ENCODE measurements at regions not wholly inside any gene's neighbourhood (a gene's known extent, or its start where the extent isn't known, plus 50 kb on each side); places are given as distances from the start of the nearest gene placed in this dataset.

DNA sequence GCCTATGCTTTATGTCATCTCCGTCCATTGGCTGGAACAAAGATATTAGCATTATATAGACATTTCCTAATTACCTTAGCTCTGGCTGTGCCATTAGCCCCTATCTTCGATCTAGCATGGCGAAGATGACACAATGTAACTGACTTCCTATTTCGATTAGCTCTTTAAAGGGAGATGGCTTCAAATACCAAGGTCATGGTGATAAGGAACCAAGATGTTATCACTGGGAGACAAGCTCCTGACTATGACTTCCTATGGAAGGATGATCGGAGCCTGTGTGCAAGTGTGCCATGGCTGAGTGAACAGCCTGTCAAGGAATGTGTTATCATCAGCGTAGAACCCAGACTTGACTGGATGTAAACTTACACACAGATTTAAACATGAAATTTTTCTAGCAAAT is 602.1 kb downstream of the PSAT1 start:
- no peaks in the 10 kb centered on the region for H3K4me1 ChIP-seq
- H3K27ac ChIP-seq = no peak overlapping the region
- TF ChIP-seq CTCF (IDR thresholded peaks at IDR 0.05) (no peak), EP300 (IDR thresholded peaks at IDR 0.05) (no peak), POLR2A (IDR thresholded peaks at IDR 0.05) (no peak)
- DNase-seq (ENCODE audit: low spot score in 2 of 2) = no peak
- H3K4me3 ChIP-seq = no peak overlapping the region
- H3K9me3 ChIP-seq = no peaks in the 10 kb centered on the region
- no peaks in the 10 kb centered on the region for H3K27me3 ChIP-seq
- WGBS, 2 donors = 93 to 95% methylated on average over 6 of the region's 6 CpGs
- no peaks in the 10 kb centered on the region for H3K36me3 ChIP-seq

- no peaks in the 10 kb centered on the region for H3K4me1 ChIP-seq
- H3K27me3 ChIP-seq = no peaks in the 10 kb centered on the region
- H3K4me3 ChIP-seq = no peak overlapping the region
- H3K36me3 ChIP-seq = no peaks in the 10 kb centered on the region
- DNase-seq (ENCODE audit: low spot score in 2 of 2) = no peak
- 68 to 81% methylated on average over 1 of the region's 1 CpG for WGBS, 2 donors
- no peaks in the 10 kb centered on the region for H3K9me3 ChIP-seq
- H3K27ac ChIP-seq = no peak overlapping the region
- TF ChIP-seq CTCF (IDR thresholded peaks at IDR 0.05) = no peak
- no peak for TF ChIP-seq POLR2A (IDR thresholded peaks at IDR 0.05)
Measured at GRCh38 chr9:78900500-78900899, 603.6 kb downstream of the PSAT1 start.

DNA sequence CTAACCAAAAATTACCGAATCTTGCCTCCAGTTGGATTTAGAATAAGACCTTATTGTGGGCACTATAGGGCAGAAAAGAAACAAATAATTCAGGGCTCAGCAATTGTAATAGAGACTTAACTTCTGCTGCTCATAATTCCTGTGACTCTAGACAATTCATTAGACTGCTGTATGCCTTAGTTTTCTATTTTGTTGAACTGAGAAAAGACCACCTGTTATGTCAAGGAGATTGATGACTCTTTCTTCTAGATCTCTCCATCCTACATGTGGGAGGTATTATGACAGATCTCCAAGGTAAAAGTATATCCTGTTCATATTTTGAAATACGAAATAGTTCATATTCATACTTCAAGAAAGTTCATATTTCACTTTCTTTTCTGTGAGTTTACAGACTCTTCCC is 605.1 kb downstream of the PSAT1 start:
- TF ChIP-seq EP300 (IDR thresholded peaks at IDR 0.05) (no peak), POLR2A (IDR thresholded peaks at IDR 0.05) (no peak), CTCF (IDR thresholded peaks at IDR 0.05) (no peak)

DNA sequence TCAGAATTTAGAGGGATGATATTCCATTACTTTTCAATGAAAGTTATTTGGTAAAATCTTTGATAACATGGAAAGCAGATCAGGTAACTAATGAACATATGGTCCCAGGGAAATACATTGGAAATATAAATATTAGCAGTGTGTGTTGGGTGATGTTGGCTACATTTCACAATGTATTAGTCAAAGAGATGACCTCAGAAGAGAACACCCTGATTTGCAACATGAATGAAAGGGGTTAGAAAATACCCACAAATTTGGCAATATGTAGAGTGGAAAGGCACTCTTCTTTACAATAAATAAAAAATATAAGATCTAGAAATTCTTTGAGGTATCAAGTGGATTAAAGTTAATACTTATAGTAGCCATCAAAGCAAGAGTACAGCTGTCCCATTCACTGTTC is 606.7 kb downstream of the PSAT1 start:
- H3K4me3 ChIP-seq = no peak overlapping the region
- TF ChIP-seq EP300 (IDR thresholded peaks at IDR 0.05) (no peak), CTCF (IDR thresholded peaks at IDR 0.05) (no peak), POLR2A (IDR thresholded peaks at IDR 0.05) (no peak)
- no peaks in the 10 kb centered on the region for H3K4me1 ChIP-seq
- DNase-seq (ENCODE audit: low spot score in 2 of 2) = no peak
- no peak overlapping the region for H3K27ac ChIP-seq
- H3K9me3 ChIP-seq = no peaks in the 10 kb centered on the region
- H3K27me3 ChIP-seq = no peaks in the 10 kb centered on the region
- no peaks in the 10 kb centered on the region for H3K36me3 ChIP-seq

More for the DNA sequence above, 605.1 kb downstream of the PSAT1 start:
- Histone ChIP-seq H3K4me3 (no peak overlapping the region), H3K4me1 (no peaks in the 10 kb centered on the region), H3K27ac (no peak overlapping the region), H3K36me3 (no peaks in the 10 kb centered on the region), H3K27me3 (no peaks in the 10 kb centered on the region), H3K9me3 (no peaks in the 10 kb centered on the region)
- DNase-seq (ENCODE audit: low spot score in 2 of 2) = no peak
- 88 to 94% methylated on average over 2 of the region's 2 CpGs for WGBS, 2 donors

DNA sequence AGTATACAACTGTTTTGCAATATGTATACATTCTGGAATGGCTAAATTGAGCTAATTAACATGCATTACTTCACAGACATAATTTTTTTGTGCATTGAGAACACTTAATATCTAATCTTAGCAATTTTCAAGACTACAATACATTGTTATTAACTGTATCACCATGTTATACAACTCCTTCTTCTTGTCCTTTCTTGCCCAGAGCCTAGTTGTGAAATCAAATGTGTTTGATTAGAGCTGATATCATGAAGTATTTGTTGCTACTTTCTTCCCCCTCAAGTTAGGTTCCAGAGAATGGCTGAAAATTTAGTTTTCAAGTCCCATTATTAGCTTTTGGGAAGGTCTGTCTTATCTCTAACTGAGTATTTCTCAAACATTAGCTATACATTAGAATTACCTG is 607.8 kb downstream of the PSAT1 start:
- Histone ChIP-seq H3K27ac (no peak overlapping the region), H3K4me3 (no peak overlapping the region), H3K36me3 (no peaks in the 10 kb centered on the region), H3K4me1 (no peaks in the 10 kb centered on the region), H3K27me3 (no peaks in the 10 kb centered on the region), H3K9me3 (no peaks in the 10 kb centered on the region)
- no peak for DNase-seq (ENCODE audit: low spot score in 2 of 2)
- TF ChIP-seq EP300 (IDR thresholded peaks at IDR 0.05) (no peak), CTCF (IDR thresholded peaks at IDR 0.05) (no peak), POLR2A (IDR thresholded peaks at IDR 0.05) (no peak)
